ENCODE measurements at regions not wholly inside any gene's neighbourhood (a gene's known extent, or its start where the extent isn't known, plus 50 kb on each side); places are given as distances from the start of the nearest gene placed in this dataset.

- ATAC-seq = no peak
- H2AFZ ChIP-seq (ENCODE audit: low read length) = no peak overlapping the region
- no peak overlapping the region for H3K27ac ChIP-seq (ENCODE audit: low read length)
- POLR2A ChIA-PET (ENCODE audit: unreplicated experiment) = no interaction called here
- DNase-seq = no peak
- no peak overlapping the region for H3K4me3 ChIP-seq (ENCODE audit: low read length)
- H3K36me3 ChIP-seq (ENCODE audit: low read depth, low read length) = no peaks in the 10 kb centered on the region
- intact Hi-C loops (cut with micrococcal nuclease) = no loop called here
- no peaks in the 10 kb centered on the region for H3K4me1 ChIP-seq (ENCODE audit: insufficient read depth, low read length)
- H3K9me2 ChIP-seq (replicated peaks; ENCODE audit: low read length) = no peaks in the 10 kb centered on the region
- no peaks in the 10 kb centered on the region for H3F3A ChIP-seq (ENCODE audit: low read length, unreplicated experiment)
- CTCF ChIA-PET = no interaction called here
- TF ChIP-seq EZH2phosphoT487 (IDR thresholded peaks at IDR 0.05; ENCODE audit: borderline replicate concordance, low read length) (no peak), EZH2 (IDR thresholded peaks at IDR 0.05; ENCODE audit: low read length, unreplicated experiment) (no peak)
- TF ChIP-seq, protein P1, sequence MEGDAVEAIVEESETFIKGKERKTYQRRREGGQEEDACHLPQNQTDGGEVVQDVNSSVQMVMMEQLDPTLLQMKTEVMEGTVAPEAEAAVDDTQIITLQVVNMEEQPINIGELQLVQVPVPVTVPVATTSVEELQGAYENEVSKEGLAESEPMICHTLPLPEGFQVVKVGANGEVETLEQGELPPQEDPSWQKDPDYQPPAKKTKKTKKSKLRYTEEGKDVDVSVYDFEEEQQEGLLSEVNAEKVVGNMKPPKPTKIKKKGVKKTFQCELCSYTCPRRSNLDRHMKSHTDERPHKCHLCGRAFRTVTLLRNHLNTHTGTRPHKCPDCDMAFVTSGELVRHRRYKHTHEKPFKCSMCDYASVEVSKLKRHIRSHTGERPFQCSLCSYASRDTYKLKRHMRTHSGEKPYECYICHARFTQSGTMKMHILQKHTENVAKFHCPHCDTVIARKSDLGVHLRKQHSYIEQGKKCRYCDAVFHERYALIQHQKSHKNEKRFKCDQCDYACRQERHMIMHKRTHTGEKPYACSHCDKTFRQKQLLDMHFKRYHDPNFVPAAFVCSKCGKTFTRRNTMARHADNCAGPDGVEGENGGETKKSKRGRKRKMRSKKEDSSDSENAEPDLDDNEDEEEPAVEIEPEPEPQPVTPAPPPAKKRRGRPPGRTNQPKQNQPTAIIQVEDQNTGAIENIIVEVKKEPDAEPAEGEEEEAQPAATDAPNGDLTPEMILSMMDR (conservative IDR thresholded peaks at IDR 0.05; ENCODE audit: low read depth, low read length) = no peak
- no peak overlapping the region for H3K4me2 ChIP-seq (ENCODE audit: low read length)
- H4K20me1 ChIP-seq (ENCODE audit: low read length) = no peaks in the 10 kb centered on the region
- no peak overlapping the region for H3K9ac ChIP-seq (ENCODE audit: low read length)
- H3K27me3 ChIP-seq (ENCODE audit: low read length) = no peaks in the 10 kb centered on the region
- no TSS peak for BruUV-seq (replicated peaks)
- 0 out of 2 replicates have a peak, but pooled peaks cover 7% of the 10 kb centered on the region for H3K9me3 ChIP-seq (ENCODE audit: low read length)
- H3K79me2 ChIP-seq (ENCODE audit: low read length) = no peaks in the 10 kb centered on the region
Observed at GRCh38 chr5:15374886-15375285, 125.1 kb upstream of the FBXL7 start.

DNA sequence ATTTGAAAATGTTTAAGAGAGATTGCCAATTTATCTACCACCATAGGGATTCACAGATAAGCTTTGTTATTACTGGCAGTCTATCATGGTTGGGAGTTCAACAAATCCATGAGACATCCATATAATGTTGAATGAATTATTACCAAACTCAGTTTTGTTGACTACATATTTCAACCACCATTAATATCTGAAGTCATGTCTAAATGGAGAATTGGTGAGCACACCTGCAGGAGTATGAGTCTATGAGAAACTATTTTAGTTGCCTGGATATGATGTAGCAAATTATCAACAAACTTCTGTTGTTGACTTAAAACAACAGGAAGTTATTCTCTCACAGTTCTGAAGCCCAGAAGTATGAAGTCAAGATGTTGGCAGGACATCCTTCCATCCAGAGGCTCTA lies 126.8 kb upstream of the FBXL7 start:
- ATAC-seq = no peak
- no peaks in the 10 kb centered on the region for H3K4me1 ChIP-seq (ENCODE audit: insufficient read depth, low read length)
- no peaks in the 10 kb centered on the region for H3K9me2 ChIP-seq (replicated peaks; ENCODE audit: low read length)
- H2AFZ ChIP-seq (ENCODE audit: low read length) = no peak overlapping the region
- no peak for DNase-seq
- intact Hi-C loops (cut with micrococcal nuclease) = no loop called here
- BruUV-seq (replicated peaks) = no TSS peak
- TF ChIP-seq EZH2phosphoT487 (IDR thresholded peaks at IDR 0.05; ENCODE audit: borderline replicate concordance, low read length) (no peak), EZH2 (IDR thresholded peaks at IDR 0.05; ENCODE audit: low read length, unreplicated experiment) (no peak)
- 0 out of 2 replicates have a peak, but pooled peaks cover 7% of the 10 kb centered on the region for H3K9me3 ChIP-seq (ENCODE audit: low read length)
- H4K20me1 ChIP-seq (ENCODE audit: low read length) = no peaks in the 10 kb centered on the region
- H3K27me3 ChIP-seq (ENCODE audit: low read length) = no peaks in the 10 kb centered on the region
- POLR2A ChIA-PET (ENCODE audit: unreplicated experiment) = no interaction called here
- no peaks in the 10 kb centered on the region for H3K36me3 ChIP-seq (ENCODE audit: low read depth, low read length)
- H3K4me2 ChIP-seq (ENCODE audit: low read length) = no peak overlapping the region
- CTCF ChIA-PET = no interaction called here
- H3K4me3 ChIP-seq (ENCODE audit: low read length) = no peak overlapping the region
- no peak overlapping the region for H3K27ac ChIP-seq (ENCODE audit: low read length)
- no peaks in the 10 kb centered on the region for H3F3A ChIP-seq (ENCODE audit: low read length, unreplicated experiment)
- H3K9ac ChIP-seq (ENCODE audit: low read length) = no peak overlapping the region
- H3K79me2 ChIP-seq (ENCODE audit: low read length) = no peaks in the 10 kb centered on the region

- TF ChIP-seq EZH2 (IDR thresholded peaks at IDR 0.05; ENCODE audit: low read length, unreplicated experiment) = no peak
- no peak for TF ChIP-seq EZH2phosphoT487 (IDR thresholded peaks at IDR 0.05; ENCODE audit: borderline replicate concordance, low read length)
- TF ChIP-seq, protein P1 (conservative IDR thresholded peaks at IDR 0.05; ENCODE audit: low read depth, low read length) = no peak
- no peak for DNase-seq
- no peaks in the 10 kb centered on the region for H3K9me2 ChIP-seq (replicated peaks; ENCODE audit: low read length)
- no peaks in the 10 kb centered on the region for H4K20me1 ChIP-seq (ENCODE audit: low read length)
- no TSS peak for BruUV-seq (replicated peaks)
- CTCF ChIA-PET = no interaction called here
- H3K27ac ChIP-seq (ENCODE audit: low read length) = no peak overlapping the region
- no peaks in the 10 kb centered on the region for H3K36me3 ChIP-seq (ENCODE audit: low read depth, low read length)
- ATAC-seq = no peak
- H3F3A ChIP-seq (ENCODE audit: low read length, unreplicated experiment) = no peaks in the 10 kb centered on the region
- H3K4me3 ChIP-seq (ENCODE audit: low read length) = no peak overlapping the region
- H3K9ac ChIP-seq (ENCODE audit: low read length) = no peak overlapping the region
- no peaks in the 10 kb centered on the region for H3K27me3 ChIP-seq (ENCODE audit: low read length)
- no peak overlapping the region for H3K4me2 ChIP-seq (ENCODE audit: low read length)
- no peaks in the 10 kb centered on the region for H3K79me2 ChIP-seq (ENCODE audit: low read length)
- intact Hi-C loops (cut with micrococcal nuclease) = no loop called here
- no peaks in the 10 kb centered on the region for H3K4me1 ChIP-seq (ENCODE audit: insufficient read depth, low read length)
- POLR2A ChIA-PET (ENCODE audit: unreplicated experiment) = no interaction called here
- H3K9me3 ChIP-seq (ENCODE audit: low read length) = peaks cover 13% of the 10 kb centered on the region
- no peak overlapping the region for H2AFZ ChIP-seq (ENCODE audit: low read length)
Observed at GRCh38 chr5:15371184-15371583, 128.8 kb upstream of the FBXL7 start.

Data from PC-3 (cell line).